ENCODE measurements at regions not wholly inside any gene's neighbourhood (a gene's known extent, or its start where the extent isn't known, plus 50 kb on each side); places are given as distances from the start of the nearest gene placed in this dataset.

GRCh38 chr7:25852211-25852938 lies 299.6 kb upstream of the NFE2L3 start:
- H3K36me3 ChIP-seq, result no peaks in the 10 kb centered on the region
- ATAC-seq (peak in 2 of 4 donors; percentile 2 to 4), DNase-seq (peak in 2 of 6 donors; percentile 71 to 80), FAIRE-seq (no peak)
- TF ChIP-seq, protein P1, sequence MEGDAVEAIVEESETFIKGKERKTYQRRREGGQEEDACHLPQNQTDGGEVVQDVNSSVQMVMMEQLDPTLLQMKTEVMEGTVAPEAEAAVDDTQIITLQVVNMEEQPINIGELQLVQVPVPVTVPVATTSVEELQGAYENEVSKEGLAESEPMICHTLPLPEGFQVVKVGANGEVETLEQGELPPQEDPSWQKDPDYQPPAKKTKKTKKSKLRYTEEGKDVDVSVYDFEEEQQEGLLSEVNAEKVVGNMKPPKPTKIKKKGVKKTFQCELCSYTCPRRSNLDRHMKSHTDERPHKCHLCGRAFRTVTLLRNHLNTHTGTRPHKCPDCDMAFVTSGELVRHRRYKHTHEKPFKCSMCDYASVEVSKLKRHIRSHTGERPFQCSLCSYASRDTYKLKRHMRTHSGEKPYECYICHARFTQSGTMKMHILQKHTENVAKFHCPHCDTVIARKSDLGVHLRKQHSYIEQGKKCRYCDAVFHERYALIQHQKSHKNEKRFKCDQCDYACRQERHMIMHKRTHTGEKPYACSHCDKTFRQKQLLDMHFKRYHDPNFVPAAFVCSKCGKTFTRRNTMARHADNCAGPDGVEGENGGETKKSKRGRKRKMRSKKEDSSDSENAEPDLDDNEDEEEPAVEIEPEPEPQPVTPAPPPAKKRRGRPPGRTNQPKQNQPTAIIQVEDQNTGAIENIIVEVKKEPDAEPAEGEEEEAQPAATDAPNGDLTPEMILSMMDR (IDR thresholded peaks at IDR 0.05), result no peak
- H3K9me3 ChIP-seq, result no peaks in the 10 kb centered on the region
- H3K27me3 ChIP-seq, result peaks cover 3 to 41% (median 39%) of the 10 kb centered on the region in 4 donors
- intact Hi-C loops (cut with DNase I), result loop anchor here in 1 of 3 donors (5.0 to 10.0 kb wide), 3 partner anchors 460 to 1302 kb away; partner anchors contain the start of genes HOXA3 and HOXA7
- H3K27ac ChIP-seq, result no peak overlapping the region
- peaks cover 0 to 16% (median 7%) of the 10 kb centered on the region in 3 donors for H3K4me1 ChIP-seq
- H3K4me3 ChIP-seq, result peak overlapping the region in 1 of 4 donors; percentile 27
- WGBS, 2 donors, result 8 to 9% methylated on average over 49 to 70 of the region's 70 CpGs

DNA sequence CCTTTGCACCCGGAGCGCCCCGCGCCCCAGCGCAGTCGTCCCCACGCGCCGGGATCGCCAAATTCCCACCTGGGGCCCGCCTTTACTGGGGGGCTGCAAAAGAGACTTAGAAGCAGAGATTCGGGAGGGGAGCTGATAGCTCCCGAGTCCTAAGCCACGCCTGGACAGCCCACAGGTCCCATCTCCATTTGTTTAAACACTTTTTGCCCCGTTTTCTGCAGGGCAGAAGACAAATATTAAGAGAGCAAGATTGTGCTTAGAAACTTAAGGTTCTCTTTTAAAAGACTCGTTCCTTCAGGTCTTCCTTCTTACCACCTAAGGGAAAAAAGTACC lies 299.1 kb upstream of the NFE2L3 start:
- Histone ChIP-seq H3K27ac (no peak overlapping the region), H3K4me1 (peaks cover 0 to 13% (median 7%) of the 10 kb centered on the region in 3 donors), H3K4me3 (peak overlapping the region in 1 of 4 donors; percentile 27), H3K9me3 (no peaks in the 10 kb centered on the region), H3K36me3 (no peaks in the 10 kb centered on the region), H3K27me3 (peaks cover 3 to 46% (median 43%) of the 10 kb centered on the region in 4 donors)
- TF ChIP-seq, protein P1 (IDR thresholded peaks at IDR 0.05), result no peak
- ATAC-seq (no peak), FAIRE-seq (no peak), DNase-seq (peak in 1 of 6 donors; percentile 64)
- WGBS, 2 donors, result 14 to 23% methylated on average over 16 of the region's 16 CpGs
- intact Hi-C loops (cut with DNase I), result loop anchor here in 1 of 3 donors (5.0 to 10.0 kb wide), 3 partner anchors 461 to 1302 kb away; partner anchors contain the start of genes HOXA3 and HOXA7

- DNase-seq (no peak), ATAC-seq (no peak), FAIRE-seq (no peak)
- H3K4me3 ChIP-seq, result no peak overlapping the region
- H3K36me3 ChIP-seq, result no peaks in the 10 kb centered on the region
- peaks cover 3 to 50% (median 47%) of the 10 kb centered on the region in 4 donors for H3K27me3 ChIP-seq
- no peak overlapping the region for H3K27ac ChIP-seq
- peaks cover 0 to 8% (median 2%) of the 10 kb centered on the region in 3 donors for H3K4me1 ChIP-seq
- H3K9me3 ChIP-seq, result no peaks in the 10 kb centered on the region
- intact Hi-C loops (cut with DNase I), result loop anchor here in 1 of 3 donors (5.0 to 10.0 kb wide), 3 partner anchors 461 to 1301 kb away; partner anchors contain the start of genes HOXA3 and HOXA7
- WGBS, 2 donors, result 28 to 30% methylated on average over 7 of the region's 7 CpGs
- TF ChIP-seq, protein P1 (IDR thresholded peaks at IDR 0.05), result no peak
Observed at GRCh38 chr7:25853314-25853713, 298.7 kb upstream of the NFE2L3 start.

GRCh38 chr7:25854059-25854458 lies 297.9 kb upstream of the NFE2L3 start:
- FAIRE-seq, result no peak
- peaks cover 0 to 8% (median 0%) of the 10 kb centered on the region in 3 donors for H3K4me1 ChIP-seq
- no peak for DNase-seq
- H3K9me3 ChIP-seq, result no peaks in the 10 kb centered on the region
- peaks cover 3 to 58% (median 54%) of the 10 kb centered on the region in 4 donors for H3K27me3 ChIP-seq
- 18 to 20% methylated on average over 14 of the region's 14 CpGs for WGBS, 2 donors
- H3K36me3 ChIP-seq, result no peaks in the 10 kb centered on the region
- TF ChIP-seq, protein P1 (IDR thresholded peaks at IDR 0.05), result no peak
- H3K27ac ChIP-seq, result no peak overlapping the region
- no peak overlapping the region for H3K4me3 ChIP-seq
- ATAC-seq, result no peak
- intact Hi-C loops (cut with DNase I), result loop anchor here in 1 of 3 donors (5.0 to 10.0 kb wide), 3 partner anchors 462 to 1301 kb away; partner anchors contain the start of genes HOXA3 and HOXA7
